ENCODE measurements at regions not wholly inside any gene's neighbourhood (a gene's known extent, or its start where the extent isn't known, plus 50 kb on each side); places are given as distances from the start of the nearest gene placed in this dataset.

- DNase-seq (ENCODE audit: low read depth) = no peak
These were observed 65.4 kb downstream of the UBIAD1 start for GRCh38 chr1:11338284-11338924.

- DNase-seq (ENCODE audit: low read depth) = no peak
These were observed 66.6 kb downstream of the UBIAD1 start for GRCh38 chr1:11339346-11340232.

DNA sequence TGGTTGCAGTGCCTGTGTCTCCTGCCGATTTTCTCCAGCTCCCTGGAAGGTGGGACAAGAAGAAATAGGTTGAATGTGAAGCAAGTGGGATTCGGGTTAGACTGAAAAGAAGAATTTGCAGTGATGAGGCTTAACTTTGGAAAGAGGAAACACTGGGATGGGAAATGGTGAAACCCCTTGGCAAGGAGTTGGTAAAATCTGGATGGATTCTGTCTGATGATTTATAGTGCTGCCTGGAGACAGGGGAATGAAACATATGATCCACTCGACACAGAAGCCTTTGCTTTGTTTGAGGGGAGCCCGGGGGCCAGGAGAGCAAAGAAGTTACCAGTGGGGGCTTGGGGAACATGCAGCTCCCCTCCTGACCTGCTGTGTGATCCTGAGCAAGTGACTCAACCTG is 67.2 kb downstream of the UBIAD1 start:
- no peak for DNase-seq (ENCODE audit: low read depth)

GRCh38 chr1:11341901-11342552 is 69.0 kb downstream of the UBIAD1 start:
- peak; percentile 62 for DNase-seq (ENCODE audit: low read depth)

GRCh38 chr1:11342621-11343032 is 69.6 kb downstream of the UBIAD1 start:
- no peak for DNase-seq (ENCODE audit: low read depth)

GRCh38 chr1:11345971-11346715 is 73.1 kb downstream of the UBIAD1 start:
- no peak for DNase-seq (ENCODE audit: low read depth)

- DNase-seq (ENCODE audit: low read depth) = no peak
These were observed 77.3 kb downstream of the UBIAD1 start for GRCh38 chr1:11350265-11350664.

DNA sequence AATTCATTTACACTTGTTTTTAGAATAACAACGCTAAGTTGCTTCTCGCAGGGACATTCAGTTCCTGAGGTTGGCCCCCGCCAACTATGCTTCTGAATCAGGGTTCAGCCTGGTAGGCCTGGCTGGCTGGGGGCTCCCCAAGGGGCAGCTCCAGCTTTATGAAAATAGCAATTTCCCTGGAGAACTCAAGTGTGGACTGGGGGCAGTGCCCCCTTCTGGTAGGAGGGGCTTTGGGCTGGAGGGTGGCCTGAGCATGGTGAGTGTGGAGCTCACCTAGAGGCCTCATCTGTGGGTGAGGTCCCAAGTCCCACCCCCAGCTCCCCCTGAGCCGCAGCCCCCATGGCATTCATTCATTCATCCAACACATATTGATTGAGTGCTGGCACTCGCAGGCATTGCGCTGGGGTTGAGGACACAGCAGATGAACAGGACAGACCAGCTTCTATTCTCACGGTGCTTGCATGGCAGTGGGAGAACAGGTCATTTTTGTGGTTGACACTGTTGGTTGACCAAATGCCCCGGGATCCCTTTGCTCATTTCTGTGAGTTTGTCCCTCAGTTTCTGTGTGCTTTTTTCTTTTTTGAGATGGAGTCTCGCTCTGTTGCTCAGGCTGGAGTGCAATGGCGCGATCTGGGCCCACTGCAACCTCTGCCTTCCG is 79.2 kb downstream of the UBIAD1 start:
- DNase-seq (ENCODE audit: low read depth) = no peak

- DNase-seq (ENCODE audit: low read depth) = no peak
These were observed 80.1 kb downstream of the UBIAD1 start for GRCh38 chr1:11352816-11353799.

- no peak for DNase-seq (ENCODE audit: low read depth)
These were observed 82.0 kb downstream of the UBIAD1 start for GRCh38 chr1:11354893-11355553.

DNA sequence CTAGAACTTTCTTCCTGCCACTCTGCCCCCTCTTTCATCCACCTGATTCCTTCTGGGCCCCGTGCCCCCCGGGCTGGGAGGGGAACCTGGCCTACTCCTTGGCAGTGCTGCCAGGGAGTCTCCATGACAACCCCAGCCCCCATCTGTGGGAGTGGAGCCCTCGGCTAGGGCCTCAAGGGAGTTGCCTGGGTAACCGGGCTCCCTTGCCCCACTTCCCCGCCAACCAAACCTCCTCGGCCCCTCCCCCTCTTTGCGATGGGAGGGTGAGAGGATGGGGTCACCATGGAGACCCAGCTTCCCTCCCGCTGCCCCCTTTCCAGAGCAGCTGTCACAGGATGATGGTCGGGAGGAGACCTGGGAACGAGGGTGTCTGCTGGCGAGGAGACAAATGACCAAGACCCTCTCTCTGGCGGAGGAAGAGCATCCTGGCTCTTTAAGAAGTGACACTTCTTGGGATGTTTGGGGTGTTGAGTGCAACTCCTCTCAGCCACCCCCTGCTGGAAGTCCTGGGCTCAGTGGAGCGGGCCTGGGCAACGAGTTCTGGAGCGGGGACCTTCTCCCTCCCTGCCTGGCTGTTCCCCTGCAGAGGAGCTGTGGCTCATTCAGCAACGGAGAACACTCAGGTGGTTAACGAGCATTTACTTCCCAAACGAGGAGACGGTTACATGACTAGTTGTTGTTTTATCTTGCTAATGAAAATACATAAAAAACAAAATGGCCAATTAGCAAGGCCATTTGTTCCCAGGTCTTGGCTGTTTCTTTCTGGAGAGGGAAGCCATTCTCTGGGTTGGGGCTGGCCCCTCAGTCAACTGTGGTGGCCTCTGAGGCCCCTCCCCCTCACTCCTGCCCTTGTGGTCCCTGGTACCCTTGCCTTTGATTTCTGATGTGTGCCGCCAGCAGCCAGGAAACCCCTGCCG is 82.8 kb downstream of the UBIAD1 start:
- no peak for DNase-seq (ENCODE audit: low read depth)

GRCh38 chr1:11357276-11357675 is 84.3 kb downstream of the UBIAD1 start:
- DNase-seq (ENCODE audit: low read depth) = no peak

DNA sequence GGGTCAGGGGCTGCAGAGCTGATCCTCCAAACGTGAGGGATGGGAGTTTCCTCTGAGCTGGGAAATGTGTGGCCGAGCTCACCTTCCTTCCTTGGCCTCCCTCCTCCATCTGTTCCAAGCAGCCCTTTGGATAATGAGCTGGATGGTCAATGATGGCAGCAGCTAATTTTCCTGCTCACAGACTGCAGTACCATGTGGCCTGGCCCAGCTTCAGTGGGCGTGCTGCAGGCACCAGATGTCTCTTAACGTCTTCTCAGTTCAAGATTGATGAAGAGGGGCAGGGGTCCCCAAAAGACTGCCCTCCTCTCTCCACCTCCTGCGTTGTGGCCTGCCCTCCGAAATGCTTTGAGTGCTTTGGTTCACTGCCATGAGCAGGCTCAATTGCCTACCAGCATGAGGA is 86.0 kb downstream of the UBIAD1 start:
- DNase-seq (ENCODE audit: low read depth) = no peak

- DNase-seq (ENCODE audit: low read depth) = no peak
These were observed 89.6 kb downstream of the UBIAD1 start for GRCh38 chr1:11362547-11363021.

DNA sequence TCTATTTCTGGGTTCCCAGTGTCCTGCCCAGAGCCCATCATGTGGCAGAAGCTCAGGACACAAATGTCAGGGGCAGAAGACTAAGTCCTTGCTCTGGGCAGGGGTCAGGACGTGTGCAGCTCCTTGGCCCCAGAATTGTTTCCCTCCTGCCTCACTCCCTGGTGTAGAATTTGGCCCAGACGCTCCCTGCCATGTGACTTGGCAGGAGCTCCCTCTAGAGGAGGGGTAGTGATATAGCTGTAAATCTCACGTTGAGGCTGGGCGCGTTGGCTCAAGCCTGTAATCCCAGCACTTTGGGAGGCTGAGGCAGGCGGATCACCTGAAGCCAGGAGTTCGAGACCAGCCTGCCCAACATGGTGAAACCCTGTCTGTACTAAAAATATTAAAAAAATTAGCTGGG is 91.2 kb downstream of the UBIAD1 start:
- no peak for DNase-seq (ENCODE audit: low read depth)

DNA sequence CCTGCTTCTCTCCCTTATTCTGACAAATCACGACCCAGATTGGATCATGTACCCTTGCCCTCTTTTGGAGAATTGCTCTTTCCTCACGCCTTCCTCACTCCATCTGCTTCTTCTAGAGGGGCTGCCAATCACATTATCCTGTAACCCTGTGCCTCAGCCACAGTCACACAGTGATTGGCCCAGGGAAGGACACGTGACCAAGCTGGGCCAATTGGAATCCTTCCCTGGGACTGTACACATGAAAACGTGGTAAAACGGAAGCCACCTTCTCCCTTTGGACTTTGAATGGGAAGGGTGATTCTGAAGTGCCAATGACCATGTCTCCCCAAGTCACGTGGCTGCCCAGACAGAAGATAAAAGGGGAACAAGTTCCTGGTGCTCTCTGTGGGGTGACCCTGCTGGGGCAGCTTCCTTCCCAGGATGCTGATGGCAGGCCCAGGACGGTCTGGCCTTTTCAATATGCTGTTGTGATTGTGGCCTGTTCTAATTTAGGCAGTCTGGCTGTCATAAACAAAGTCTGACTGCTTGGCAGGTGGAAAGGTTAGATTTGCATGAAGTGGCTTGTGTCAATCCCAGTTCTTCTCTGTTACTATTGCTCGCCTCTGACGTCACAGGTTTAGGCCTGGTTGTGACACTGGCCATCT is 92.9 kb downstream of the UBIAD1 start:
- DNase-seq (ENCODE audit: low read depth) = no peak

GRCh38 chr1:11373029-11373894 is 100.3 kb downstream of the UBIAD1 start:
- no peak for DNase-seq (ENCODE audit: low read depth)

All from forelimb muscle (tissue), 1 donor.